RPMI8226 (cell line): ENCODE measurements at regions not wholly inside any gene's neighbourhood (a gene's known extent, or its start where the extent isn't known, plus 50 kb on each side); places are given as distances from the start of the nearest gene placed in this dataset.
"Not testable (repeated sequence)": the region's sequence is repeated elsewhere in the genome, so short reads cannot be mapped to it uniquely, and the experiment has no call there.

Experiments used
- DNase-seq: peaks from one replicate; pipeline ENCODE4 v3.0.0-alpha.2; 2015

GRCh38 chr4:43457866-43458265, 565.4 kb downstream of the GRXCR1 start:
- DNase-seq, result no peak

- no peak for DNase-seq
These were observed 565.8 kb downstream of the GRXCR1 start for GRCh38 chr4:43458293-43458692.

- DNase-seq, result peak; percentile 3
These were observed 579.4 kb downstream of the GRXCR1 start for GRCh38 chr4:43471950-43472349.

- no peak for DNase-seq
These were observed 589.0 kb downstream of the GRXCR1 start for GRCh38 chr4:43481526-43481925.

- DNase-seq, result no peak
These were observed 592.7 kb downstream of the GRXCR1 start for GRCh38 chr4:43485196-43485595.

GRCh38 chr4:43496188-43496587, 603.7 kb downstream of the GRXCR1 start:
- DNase-seq, result no peak

- DNase-seq, result no peak
These were observed 604.1 kb downstream of the GRXCR1 start for GRCh38 chr4:43496602-43497001.

GRCh38 chr4:43505823-43506222, 613.3 kb downstream of the GRXCR1 start:
- not testable (repeated sequence) for DNase-seq

- DNase-seq, result no peak
These were observed 619.7 kb downstream of the GRXCR1 start for GRCh38 chr4:43512253-43512652.

GRCh38 chr4:43525646-43526045, 633.1 kb downstream of the GRXCR1 start:
- no peak for DNase-seq

- no peak for DNase-seq
These were observed 655.0 kb downstream of the GRXCR1 start for GRCh38 chr4:43547561-43547960.

- DNase-seq, result no peak
These were observed 658.6 kb downstream of the GRXCR1 start for GRCh38 chr4:43550981-43551627.

- DNase-seq, result no peak
These were observed 663.7 kb downstream of the GRXCR1 start for GRCh38 chr4:43556262-43556661.

- DNase-seq, result no peak
These were observed 667.5 kb downstream of the GRXCR1 start for GRCh38 chr4:43560047-43560446.

GRCh38 chr4:43564107-43564506, 671.6 kb downstream of the GRXCR1 start:
- DNase-seq, result no peak

- no peak for DNase-seq
These were observed 672.1 kb downstream of the GRXCR1 start for GRCh38 chr4:43564591-43564990.

GRCh38 chr4:43567644-43568043, 675.1 kb downstream of the GRXCR1 start:
- no peak for DNase-seq

- DNase-seq, result no peak
These were observed 694.3 kb downstream of the GRXCR1 start for GRCh38 chr4:43586813-43587212.

- DNase-seq, result no peak
These were observed 695.2 kb downstream of the GRXCR1 start for GRCh38 chr4:43587758-43588157.

- DNase-seq, result no peak
These were observed 714.9 kb downstream of the GRXCR1 start for GRCh38 chr4:43607400-43607799.

- no peak for DNase-seq
These were observed 715.4 kb downstream of the GRXCR1 start for GRCh38 chr4:43607827-43608461.

GRCh38 chr4:43619219-43619618, 726.7 kb downstream of the GRXCR1 start:
- DNase-seq, result no peak

- not testable (repeated sequence) for DNase-seq
These were observed 745.4 kb downstream of the GRXCR1 start for GRCh38 chr4:43637893-43638292.

GRCh38 chr4:43651991-43652390, 759.5 kb downstream of the GRXCR1 start:
- no peak for DNase-seq

GRCh38 chr4:43659547-43659946, 767.0 kb downstream of the GRXCR1 start:
- not testable (repeated sequence) for DNase-seq
